BE2C (cell line): ENCODE measurements at regions not wholly inside any gene's neighbourhood (a gene's known extent, or its start where the extent isn't known, plus 50 kb on each side); places are given as distances from the start of the nearest gene placed in this dataset.

Source experiments
- DNase-seq: peaks from one replicate; pipeline ENCODE4 v3.0.0-alpha.2; 2020
- H3K27me3 ChIP-seq: fragments of 250-450 bp; sonication (Bioruptor Pico); 2 replicates; pipeline ENCODE4 v1.5.1; 2020; ENCODE audit warnings: mild to moderate bottlenecking
- H3K36me3 ChIP-seq: fragments of 250-450 bp; sonication (Bioruptor Pico); 2 replicates; pipeline ENCODE4 v1.5.1; 2020; ENCODE audit warnings: mild to moderate bottlenecking
- H3K4me1 ChIP-seq: fragments of 250-450 bp; sonication (Bioruptor Pico); 2 replicates; pipeline ENCODE4 v1.5.1; 2020
- H3K4me3 ChIP-seq: 2 replicates; pipeline ENCODE4 v1.5.1; 2011; ENCODE audit warnings: low read depth, low read length
- H3K9me3 ChIP-seq: fragments of 250-450 bp; sonication (Bioruptor Pico); 2 replicates; pipeline ENCODE4 v1.5.1; 2020
- TF ChIP-seq, protein P1 (sequence below): IDR thresholded peaks from 2 replicates; pipeline ENCODE4 v1.5.1; 2012; ENCODE audit warnings: mild to moderate bottlenecking, low read depth, low read length

DNA sequence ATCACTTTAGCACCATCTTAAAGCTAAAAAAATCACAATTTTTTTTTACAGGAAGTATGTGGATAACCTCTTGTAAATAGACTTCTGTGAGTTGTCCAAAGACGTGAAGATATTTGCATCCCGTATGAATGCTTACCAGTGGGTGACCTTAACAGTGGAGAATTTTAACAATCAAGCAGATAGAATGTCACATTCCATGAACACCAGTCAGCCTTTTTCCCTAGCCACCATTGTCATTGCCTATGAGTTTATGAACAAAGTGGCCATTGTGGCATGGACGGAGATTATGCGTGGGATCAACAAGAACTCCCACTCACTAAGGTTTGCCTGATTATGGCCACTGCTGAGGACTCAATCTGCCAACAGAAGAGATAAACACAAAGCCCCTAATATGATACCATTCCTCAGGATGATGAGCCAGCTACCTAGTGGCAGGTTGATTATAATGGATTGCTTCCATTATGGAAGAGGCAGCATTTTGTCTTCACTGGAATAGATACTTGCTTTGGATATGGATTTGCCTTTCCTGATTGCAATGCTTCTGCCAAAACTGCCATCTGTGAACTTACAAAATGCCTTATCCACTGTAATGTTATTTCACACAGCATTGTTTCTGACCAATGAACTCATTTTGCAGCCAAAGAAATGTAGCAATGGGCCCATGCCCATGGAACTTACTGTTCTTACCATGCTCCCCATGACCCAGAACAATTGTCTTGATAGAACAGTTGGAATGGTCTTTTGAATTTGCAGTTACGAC lies 830.9 kb upstream of the NDST4 start:
- TF ChIP-seq, protein P1, sequence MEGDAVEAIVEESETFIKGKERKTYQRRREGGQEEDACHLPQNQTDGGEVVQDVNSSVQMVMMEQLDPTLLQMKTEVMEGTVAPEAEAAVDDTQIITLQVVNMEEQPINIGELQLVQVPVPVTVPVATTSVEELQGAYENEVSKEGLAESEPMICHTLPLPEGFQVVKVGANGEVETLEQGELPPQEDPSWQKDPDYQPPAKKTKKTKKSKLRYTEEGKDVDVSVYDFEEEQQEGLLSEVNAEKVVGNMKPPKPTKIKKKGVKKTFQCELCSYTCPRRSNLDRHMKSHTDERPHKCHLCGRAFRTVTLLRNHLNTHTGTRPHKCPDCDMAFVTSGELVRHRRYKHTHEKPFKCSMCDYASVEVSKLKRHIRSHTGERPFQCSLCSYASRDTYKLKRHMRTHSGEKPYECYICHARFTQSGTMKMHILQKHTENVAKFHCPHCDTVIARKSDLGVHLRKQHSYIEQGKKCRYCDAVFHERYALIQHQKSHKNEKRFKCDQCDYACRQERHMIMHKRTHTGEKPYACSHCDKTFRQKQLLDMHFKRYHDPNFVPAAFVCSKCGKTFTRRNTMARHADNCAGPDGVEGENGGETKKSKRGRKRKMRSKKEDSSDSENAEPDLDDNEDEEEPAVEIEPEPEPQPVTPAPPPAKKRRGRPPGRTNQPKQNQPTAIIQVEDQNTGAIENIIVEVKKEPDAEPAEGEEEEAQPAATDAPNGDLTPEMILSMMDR = no peak
- H3K4me1 ChIP-seq = no peaks in the 10 kb centered on the region; the same call in 1 of the 2 replicates
- H3K36me3 ChIP-seq = no peaks in the 10 kb centered on the region
- H3K27me3 ChIP-seq = no peaks in the 10 kb centered on the region
- H3K4me3 ChIP-seq = no peak overlapping the region
- DNase-seq = no peak
- no peaks in the 10 kb centered on the region for H3K9me3 ChIP-seq

GRCh38 chr4:115938764-115939443 lies 825.5 kb upstream of the NDST4 start:
- no peak overlapping the region for H3K4me3 ChIP-seq
- no peaks in the 10 kb centered on the region for H3K36me3 ChIP-seq
- TF ChIP-seq, protein P1 = no peak
- DNase-seq = peak; percentile 36
- no peaks in the 10 kb centered on the region for H3K9me3 ChIP-seq
- no peaks in the 10 kb centered on the region for H3K27me3 ChIP-seq
- H3K4me1 ChIP-seq = peaks cover 5% of the 10 kb centered on the region

DNA sequence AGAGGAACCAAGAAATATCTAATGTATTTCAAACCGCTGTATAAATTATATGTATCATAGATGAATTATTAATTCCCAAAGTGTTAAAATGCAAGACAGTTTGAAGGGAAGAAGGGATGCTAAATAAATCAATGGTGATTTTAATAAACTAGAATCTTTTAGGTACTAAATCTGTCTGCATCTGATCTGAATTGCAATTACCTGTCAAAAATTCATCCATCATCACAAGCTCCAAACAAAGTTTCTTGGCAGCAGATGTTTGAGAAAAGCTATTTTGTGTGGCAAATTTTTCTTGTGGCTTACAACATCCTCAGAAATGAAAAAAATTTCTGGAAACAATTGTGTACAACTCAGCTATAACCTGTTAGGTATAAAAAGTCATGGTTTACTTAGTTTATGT lies 816.0 kb upstream of the NDST4 start:
- Histone ChIP-seq H3K4me3 (no peak overlapping the region), H3K27me3 (no peaks in the 10 kb centered on the region), H3K4me1 (no peaks in the 10 kb centered on the region), H3K36me3 (no peaks in the 10 kb centered on the region), H3K9me3 (no peaks in the 10 kb centered on the region)
- TF ChIP-seq, protein P1 = no peak
- DNase-seq = no peak

- Histone ChIP-seq H3K36me3 (no peaks in the 10 kb centered on the region), H3K9me3 (no peaks in the 10 kb centered on the region), H3K4me1 (no peaks in the 10 kb centered on the region), H3K27me3 (no peaks in the 10 kb centered on the region), H3K4me3 (no peak overlapping the region)
- DNase-seq = no peak
- TF ChIP-seq, protein P1 = no peak
Measured at GRCh38 chr4:115927382-115927781, 814.0 kb upstream of the NDST4 start.

- TF ChIP-seq, protein P1 = no peak
Measured at GRCh38 chr4:115923152-115923551, 809.7 kb upstream of the NDST4 start.

GRCh38 chr4:115920637-115921036 lies 807.2 kb upstream of the NDST4 start:
- Histone ChIP-seq H3K4me3 (no peak overlapping the region), H3K9me3 (no peaks in the 10 kb centered on the region), H3K36me3 (no peaks in the 10 kb centered on the region), H3K4me1 (no peaks in the 10 kb centered on the region), H3K27me3 (no peaks in the 10 kb centered on the region)
- TF ChIP-seq, protein P1 = no peak
- no peak for DNase-seq

More at GRCh38 chr4:115923152-115923551, 809.7 kb upstream of the NDST4 start:
- Histone ChIP-seq H3K4me1 (no peaks in the 10 kb centered on the region), H3K27me3 (no peaks in the 10 kb centered on the region), H3K9me3 (no peaks in the 10 kb centered on the region), H3K4me3 (no peak overlapping the region), H3K36me3 (no peaks in the 10 kb centered on the region)
- DNase-seq = no peak
